OCI-LY1 (cell line): ENCODE measurements at regions not wholly inside any gene's neighbourhood (a gene's known extent, or its start where the extent isn't known, plus 50 kb on each side); places are given as distances from the start of the nearest gene placed in this dataset.

Experiments used
- H2AFZ ChIP-seq: fragments of 200-600 bp; sonication (generic), shearing (Covaris generic); 2 replicates; pipeline ENCODE4 v1.6.0; 2014; ENCODE audit warnings: antibody characterized with exemption, mild to moderate bottlenecking, low read length
- H3F3A ChIP-seq: fragments of 200-600 bp; sonication (generic), shearing (Covaris generic); 2 replicates; pipeline ENCODE4 v1.6.0; 2014; ENCODE audit warnings: mild to moderate bottlenecking, antibody characterized with exemption, low read length, moderate library complexity; ENCODE audit not compliant: insufficient read depth
- H3K27ac ChIP-seq: fragments of 200-600 bp; sonication (generic); 2 replicates; pipeline ENCODE4 v1.5.1; 2014; ENCODE audit warnings: low read length, mixed run types, mild to moderate bottlenecking, low read depth; ENCODE audit not compliant: poor library complexity, severe bottlenecking
- H3K27me3 ChIP-seq: fragments of 200-600 bp; sonication (generic); 2 replicates; pipeline ENCODE4 v1.6.0; 2014; ENCODE audit warnings: antibody characterized with exemption, mild to moderate bottlenecking, low read length, moderate library complexity; ENCODE audit not compliant: insufficient read depth
- H3K36me3 ChIP-seq: fragments of 200-600 bp; sonication (generic); 2 replicates; pipeline ENCODE4 v1.6.1; 2014; ENCODE audit warnings: mild to moderate bottlenecking, antibody characterized with exemption, low read length, moderate library complexity, mixed read lengths; ENCODE audit not compliant: insufficient read depth
- H3K4me1 ChIP-seq: fragments of 200-600 bp; sonication (generic); 2 replicates; pipeline ENCODE4 v1.5.1; 2014; ENCODE audit warnings: mild to moderate bottlenecking, low read length, moderate library complexity; ENCODE audit not compliant: insufficient read depth, severe bottlenecking
- H3K4me2 ChIP-seq: fragments of 200-600 bp; sonication (generic), shearing (Covaris generic); 2 replicates; pipeline ENCODE4 v1.6.1; 2014; ENCODE audit warnings: low read length
- H3K4me3 ChIP-seq: fragments of 200-600 bp; sonication (generic); 2 replicates; pipeline ENCODE4 v1.5.1; 2014; ENCODE audit warnings: low read length, low read depth, mild to moderate bottlenecking, mixed read lengths; ENCODE audit not compliant: poor library complexity, severe bottlenecking
- H3K79me2 ChIP-seq: fragments of 200-600 bp; shearing (Covaris generic); 2 replicates; pipeline ENCODE4 v1.6.1; 2016; ENCODE audit warnings: mixed run types, low read length, mixed read lengths; ENCODE audit not compliant: insufficient read depth
- H3K9ac ChIP-seq: fragments of 200-600 bp; sonication (generic), shearing (Covaris generic); 2 replicates; pipeline ENCODE4 v1.6.1; 2014; ENCODE audit warnings: mild to moderate bottlenecking, low read length, mixed read lengths
- H3K9me2 ChIP-seq: fragments of 200-600 bp; sonication (generic), shearing (Covaris generic); 2 replicates; pipeline ENCODE4 v1.6.1; 2014; ENCODE audit warnings: low read depth, mild to moderate bottlenecking, low read length, mixed read lengths
- H3K9me3 ChIP-seq: fragments of 200-600 bp; shearing (Covaris generic); 2 replicates; pipeline ENCODE4 v1.6.1; 2014; ENCODE audit warnings: low read length, mixed read lengths
- H4K20me1 ChIP-seq: fragments of 200-600 bp; sonication (generic), shearing (Covaris generic); 2 replicates; pipeline ENCODE4 v1.6.0; 2016; ENCODE audit warnings: mild to moderate bottlenecking, low read length; ENCODE audit not compliant: insufficient read depth
- CTCF ChIP-seq: fragments of 200-600 bp; sonication (generic), shearing (Covaris generic); IDR thresholded peaks from 2 replicates; pipeline ENCODE4 v1.5.1; 2017; ENCODE audit warnings: mild to moderate bottlenecking, antibody characterized with exemption, low read length, moderate library complexity, mixed read lengths
- EZH2 ChIP-seq: fragments of 200-600 bp; sonication (generic), shearing (Covaris generic); IDR thresholded peaks from 2 replicates; pipeline ENCODE4 v1.8.0; 2017; ENCODE audit warnings: borderline replicate concordance, mixed run types, mild to moderate bottlenecking, antibody characterized with exemption, low read length, moderate library complexity, mixed read lengths

- H3K79me2 ChIP-seq = no peaks in the 10 kb centered on the region
- H2AFZ ChIP-seq = no peak overlapping the region
- no peaks in the 10 kb centered on the region for H3K4me1 ChIP-seq
- H4K20me1 ChIP-seq = no peaks in the 10 kb centered on the region
- no peak overlapping the region for H3K9ac ChIP-seq
- no peaks in the 10 kb centered on the region for H3K9me3 ChIP-seq
- no peaks in the 10 kb centered on the region for H3F3A ChIP-seq
- no peak overlapping the region for H3K27ac ChIP-seq
- TF ChIP-seq EZH2 (no peak), CTCF (no peak)
- H3K4me3 ChIP-seq = no peak overlapping the region
- no peaks in the 10 kb centered on the region for H3K27me3 ChIP-seq
- H3K4me2 ChIP-seq = no peak overlapping the region
- H3K9me2 ChIP-seq = no peaks in the 10 kb centered on the region
- H3K36me3 ChIP-seq = no peaks in the 10 kb centered on the region
These were observed 113.8 kb upstream of the COL1A2 start for GRCh38 chr7:94280851-94281250.

GRCh38 chr7:94284104-94284503 is 110.6 kb upstream of the COL1A2 start:
- Histone ChIP-seq H3K27me3 (no peaks in the 10 kb centered on the region), H3K36me3 (no peaks in the 10 kb centered on the region), H3K9ac (no peak overlapping the region), H3K4me2 (no peak overlapping the region), H3F3A (no peaks in the 10 kb centered on the region), H3K4me1 (no peaks in the 10 kb centered on the region), H4K20me1 (no peaks in the 10 kb centered on the region), H3K9me3 (no peaks in the 10 kb centered on the region), H3K27ac (no peak overlapping the region), H3K4me3 (no peak overlapping the region), H2AFZ (no peak overlapping the region), H3K9me2 (no peaks in the 10 kb centered on the region), H3K79me2 (no peaks in the 10 kb centered on the region)
- TF ChIP-seq CTCF = no peak
- TF ChIP-seq EZH2 = no peak

- no peak overlapping the region for H3K4me2 ChIP-seq
- no peaks in the 10 kb centered on the region for H3F3A ChIP-seq
- no peaks in the 10 kb centered on the region for H3K4me1 ChIP-seq
- no peaks in the 10 kb centered on the region for H3K9me3 ChIP-seq
- no peaks in the 10 kb centered on the region for H3K36me3 ChIP-seq
- TF ChIP-seq CTCF = no peak
- TF ChIP-seq EZH2 = no peak
- no peak overlapping the region for H2AFZ ChIP-seq
- H3K27me3 ChIP-seq = no peaks in the 10 kb centered on the region
- H3K27ac ChIP-seq = no peak overlapping the region
- no peak overlapping the region for H3K4me3 ChIP-seq
- H3K79me2 ChIP-seq = no peaks in the 10 kb centered on the region
- no peaks in the 10 kb centered on the region for H3K9me2 ChIP-seq
- no peaks in the 10 kb centered on the region for H4K20me1 ChIP-seq
- H3K9ac ChIP-seq = no peak overlapping the region
These were observed 108.6 kb upstream of the COL1A2 start for GRCh38 chr7:94286111-94286510.
